Right lobe of liver (tissue), 6 donors: ENCODE measurements at regions not wholly inside any gene's neighbourhood (a gene's known extent, or its start where the extent isn't known, plus 50 kb on each side); places are given as distances from the start of the nearest gene placed in this dataset.

Experiments used
- ATAC-seq, 4 donors: fragments of 200-7000 bp; cut with Tn5 transposase; one replicate each; pipeline ENCODE4 v1.9.1; 2020; ENCODE audit warnings: mild to moderate bottlenecking in 4 of 4, moderate library complexity in 4 of 4
- DNase-seq, 3 donors: peaks; one replicate each; pipeline ENCODE4 v3.0.0-alpha.2; 2020
- H3K27ac ChIP-seq, 3 donors: fragments of 200-600 bp; one replicate each; pipeline ENCODE4 v1.8.0; 2022
- H3K27me3 ChIP-seq, 2 donors: fragments of 200-600 bp; one replicate each; pipeline ENCODE4 v1.8.0; 2022
- H3K36me3 ChIP-seq, 4 donors: fragments of 200-600 bp; sonication (generic) in 1 of 4; one replicate each; pipeline versions ENCODE4 v1.5.1 to v1.8.0; 2017 to 2022; ENCODE audit warnings: control low read depth in 1 of 4
- H3K4me1 ChIP-seq, 4 donors: fragments of 200-600 bp; sonication (generic) in 1 of 4; one replicate each; pipeline versions ENCODE4 v1.5.1 to v1.8.0; 2017 to 2022; ENCODE audit warnings: control low read depth in 1 of 4
- H3K4me3 ChIP-seq, 3 donors: fragments of 200-600 bp; one replicate each; pipeline ENCODE4 v1.8.0; 2022
- H3K9me3 ChIP-seq, 4 donors: fragments of 200-600 bp; sonication (generic) in 1 of 4; one replicate each; pipeline versions ENCODE4 v1.5.1 to v1.8.0; 2017 to 2022; ENCODE audit warnings: control low read depth in 1 of 4
- CTCF ChIP-seq, 4 donors: fragments of 200-600 bp in 3 of 4; fragments of 450-650 bp in 1 of 4; IDR thresholded peaks; one replicate each; pipeline versions ENCODE4 v1.5.1 to v1.8.0; 2016 to 2022; ENCODE audit warnings: antibody characterized with exemption in 4 of 4, mild to moderate bottlenecking in 2 of 4
- POLR2A ChIP-seq: fragments of 450-650 bp; IDR thresholded peaks from one replicate; pipeline ENCODE4 v1.6.1; 2017; ENCODE audit warnings: antibody characterized with exemption, mild to moderate bottlenecking
- WGBS: methylation state at CpG from one replicate; pipeline ENCODE4 v1.1.6; 2018; ENCODE audit warnings: low coverage, low lambda C conversion rate; ENCODE audit not compliant: insufficient coverage; ENCODE audit errors: missing lambda C conversion rate; 5-methylcytosine and 5-hydroxymethylcytosine counted together
- intact Hi-C, 2 donors: fragments of 100-400 bp; cut with DNase I; formaldehyde crosslinking; loops; one replicate each; pipeline versions ENCODE4 v1.11.2 to v1.14.1; 2022
- donor health status: DM: no; HTN: yes; CAD: no.
- donor health status: DM: no; HTN: no; CAD: no.
- donor health status: DM: no; HTN: no; CAD: no.
- donor health status: DM: no; HTN: yes; CAD: no.
- donor health status: DM: no; HTN: yes; CAD: no.

GRCh38 chr1:29685387-29685786, 449.1 kb downstream of the PTPRU start:
- H3K4me1 ChIP-seq = no peaks in the 10 kb centered on the region
- H3K9me3 ChIP-seq = no peaks in the 10 kb centered on the region
- no peak overlapping the region for H3K27ac ChIP-seq
- no peak for ATAC-seq
- DNase-seq = peak in 1 of 3 donors; percentile 15
- no peaks in the 10 kb centered on the region for H3K27me3 ChIP-seq
- no peak for TF ChIP-seq POLR2A
- no peak for TF ChIP-seq CTCF (IDR thresholded peaks at IDR 0.05)
- intact Hi-C loops = no loop called here
- no peaks in the 10 kb centered on the region for H3K36me3 ChIP-seq
- no peak overlapping the region for H3K4me3 ChIP-seq
- 44% methylated on average over 3 of the region's 3 CpGs for WGBS

GRCh38 chr1:29684141-29684540, 447.8 kb downstream of the PTPRU start:
- no peak for DNase-seq
- no peaks in the 10 kb centered on the region for H3K36me3 ChIP-seq
- H3K4me1 ChIP-seq = no peaks in the 10 kb centered on the region
- no peaks in the 10 kb centered on the region for H3K9me3 ChIP-seq
- intact Hi-C loops = no loop called here
- no peaks in the 10 kb centered on the region for H3K27me3 ChIP-seq
- 60% methylated on average over 2 of the region's 8 CpGs for WGBS
- no peak overlapping the region for H3K4me3 ChIP-seq
- TF ChIP-seq POLR2A (no peak), CTCF (IDR thresholded peaks at IDR 0.05) (no peak)
- ATAC-seq = no peak
- no peak overlapping the region for H3K27ac ChIP-seq

GRCh38 chr1:29683472-29683871, 447.1 kb downstream of the PTPRU start:
- DNase-seq (no peak), ATAC-seq (no peak)
- Histone ChIP-seq H3K4me1 (no peaks in the 10 kb centered on the region), H3K4me3 (no peak overlapping the region), H3K9me3 (no peaks in the 10 kb centered on the region), H3K36me3 (no peaks in the 10 kb centered on the region), H3K27ac (no peak overlapping the region), H3K27me3 (no peaks in the 10 kb centered on the region)
- WGBS = no CpG with 5 or more reads among the region's 5 CpGs
- TF ChIP-seq CTCF (IDR thresholded peaks at IDR 0.05) (no peak), POLR2A (no peak)
- intact Hi-C loops = no loop called here

GRCh38 chr1:29682919-29683295, 446.6 kb downstream of the PTPRU start:
- TF ChIP-seq POLR2A = no peak
- no peak for TF ChIP-seq CTCF (IDR thresholded peaks at IDR 0.05)

More at GRCh38 chr1:29682919-29683295, 446.6 kb downstream of the PTPRU start:
- Histone ChIP-seq H3K9me3 (no peaks in the 10 kb centered on the region), H3K4me1 (no peaks in the 10 kb centered on the region), H3K27ac (no peak overlapping the region), H3K27me3 (no peaks in the 10 kb centered on the region), H3K36me3 (no peaks in the 10 kb centered on the region), H3K4me3 (no peak overlapping the region)
- ATAC-seq (no peak), DNase-seq (no peak)
- intact Hi-C loops = no loop called here
- WGBS = 20% methylated on average over 2 of the region's 3 CpGs
